Muscle of arm (tissue), 1 donor: ENCODE measurements at regions not wholly inside any gene's neighbourhood (a gene's known extent, or its start where the extent isn't known, plus 50 kb on each side); places are given as distances from the start of the nearest gene placed in this dataset.
A peak's percentile ranks its signal among the peaks of the same experiment; 100 is the strongest.
"Not testable (repeated sequence)": the region's sequence is repeated elsewhere in the genome, so short reads cannot be mapped to it uniquely, and the experiment has no call there.

Source experiments
- DNase-seq: peaks from one replicate; pipeline ENCODE4 v3.0.0-alpha.2; 2013

GRCh38 chr9:102164247-102164646 is 425.8 kb upstream of the GRIN3A start:
- no peak for DNase-seq

- DNase-seq = not testable (repeated sequence)
Measured at GRCh38 chr9:102153081-102153480, 414.6 kb upstream of the GRIN3A start.

- no peak for DNase-seq
Measured at GRCh38 chr9:102135768-102136167, 397.3 kb upstream of the GRIN3A start.

GRCh38 chr9:102124465-102124864 is 386.0 kb upstream of the GRIN3A start:
- DNase-seq = no peak

GRCh38 chr9:102114557-102114956 is 376.1 kb upstream of the GRIN3A start:
- no peak for DNase-seq

GRCh38 chr9:102113191-102113590 is 374.7 kb upstream of the GRIN3A start:
- no peak for DNase-seq

GRCh38 chr9:102106439-102106838 is 368.0 kb upstream of the GRIN3A start:
- DNase-seq = no peak

- DNase-seq = no peak
Measured at GRCh38 chr9:102101723-102102122, 363.3 kb upstream of the GRIN3A start.

GRCh38 chr9:102087141-102087540 is 348.7 kb upstream of the GRIN3A start:
- no peak for DNase-seq

- no peak for DNase-seq
Measured at GRCh38 chr9:102085548-102085947, 347.1 kb upstream of the GRIN3A start.

- no peak for DNase-seq
Measured at GRCh38 chr9:102072059-102072764, 333.8 kb upstream of the GRIN3A start.

GRCh38 chr9:102069969-102070368 is 331.5 kb upstream of the GRIN3A start:
- no peak for DNase-seq

- no peak for DNase-seq
Measured at GRCh38 chr9:102054811-102055210, 316.4 kb upstream of the GRIN3A start.

GRCh38 chr9:102049586-102050246 is 311.3 kb upstream of the GRIN3A start:
- DNase-seq = no peak

GRCh38 chr9:102047549-102047948 is 309.1 kb upstream of the GRIN3A start:
- DNase-seq = no peak

- DNase-seq = no peak
Measured at GRCh38 chr9:102044133-102044532, 305.7 kb upstream of the GRIN3A start.

GRCh38 chr9:102038006-102038405 is 299.6 kb upstream of the GRIN3A start:
- no peak for DNase-seq

GRCh38 chr9:102035929-102036328 is 297.5 kb upstream of the GRIN3A start:
- no peak for DNase-seq

- no peak for DNase-seq
Measured at GRCh38 chr9:102032614-102033013, 294.2 kb upstream of the GRIN3A start.

GRCh38 chr9:102000956-102001355 is 262.5 kb upstream of the GRIN3A start:
- peak; percentile 69 for DNase-seq

- DNase-seq = no peak
Measured at GRCh38 chr9:101999441-101999840, 261.0 kb upstream of the GRIN3A start.

- no peak for DNase-seq
Measured at GRCh38 chr9:101995231-101995630, 256.8 kb upstream of the GRIN3A start.

- peak; percentile 20 for DNase-seq
Measured at GRCh38 chr9:101993771-101994170, 255.3 kb upstream of the GRIN3A start.

- no peak for DNase-seq
Measured at GRCh38 chr9:101991926-101992325, 253.5 kb upstream of the GRIN3A start.
